Thoracic aorta (tissue), 2 donors: ENCODE measurements at regions not wholly inside any gene's neighbourhood (a gene's known extent, or its start where the extent isn't known, plus 50 kb on each side); places are given as distances from the start of the nearest gene placed in this dataset.

Experiments
- ATAC-seq: fragments of 150-250 bp; one replicate; pipeline ENCODE4 v1.8.0; 2017; ENCODE audit warnings: low read depth; ENCODE audit not compliant: insufficient number of reproducible peaks, low FRiP score
- DNase-seq: peaks from one replicate; pipeline ENCODE4 v3.0.0-alpha.2; 2020; ENCODE audit warnings: low spot score
- H3K27ac ChIP-seq, 2 donors: fragments of 200-600 bp; sonication (generic); 1 replicate in 1 of 2; 2 replicates in 1 of 2; pipeline ENCODE4 v1.5.1; 2016; ENCODE audit warnings: mild to moderate bottlenecking in 2 of 2, moderate library complexity in 2 of 2
- H3K27me3 ChIP-seq: fragments of 200-600 bp; sonication (generic); replicated peaks from 2 replicates; pipeline ENCODE4 v1.6.0; 2016; ENCODE audit warnings: mild to moderate bottlenecking; ENCODE audit not compliant: insufficient read depth
- H3K36me3 ChIP-seq: fragments of 200-600 bp; sonication (generic); one replicate; pipeline ENCODE4 v1.5.1; 2016
- H3K4me1 ChIP-seq, 2 donors: fragments of 200-600 bp; sonication (generic); 1 replicate in 1 of 2; 2 replicates in 1 of 2; pipeline versions ENCODE4 v1.5.1 to v1.6.0; 2016; ENCODE audit warnings: low read depth in 2 of 2, mild to moderate bottlenecking in 1 of 2; ENCODE audit not compliant: control insufficient read depth in 1 of 2
- H3K4me3 ChIP-seq: fragments of 200-600 bp; sonication (generic); 2 replicates; pipeline ENCODE4 v1.5.1; 2016; ENCODE audit warnings: mild to moderate bottlenecking
- H3K9me3 ChIP-seq: fragments of 200-600 bp; sonication (generic); 2 replicates; pipeline ENCODE4 v1.5.1; 2016
- CTCF ChIP-seq: fragments of 200-600 bp; sonication (generic); IDR thresholded peaks from one replicate; pipeline ENCODE4 v1.5.1; 2019; ENCODE audit warnings: antibody characterized with exemption

GRCh38 chr14:101399737-101400517 is 161.4 kb upstream of the DIO3 start:
- Histone ChIP-seq H3K36me3 (no peaks in the 10 kb centered on the region), H3K4me3 (no peak overlapping the region), H3K4me1 (no peaks in the 10 kb centered on the region), H3K27ac (no peak overlapping the region), H3K27me3 (no peaks in the 10 kb centered on the region), H3K9me3 (no peaks in the 10 kb centered on the region)
- DNase-seq (no peak), ATAC-seq (no peak)
- no peak for TF ChIP-seq CTCF

- Histone ChIP-seq H3K27me3 (no peaks in the 10 kb centered on the region), H3K9me3 (no peaks in the 10 kb centered on the region), H3K27ac (no peak overlapping the region), H3K36me3 (no peaks in the 10 kb centered on the region), H3K4me3 (no peak overlapping the region), H3K4me1 (no peaks in the 10 kb centered on the region)
- no peak for DNase-seq
- ATAC-seq = no peak
- no peak for TF ChIP-seq CTCF
Measured at GRCh38 chr14:101400830-101401229, 160.5 kb upstream of the DIO3 start.

DNA sequence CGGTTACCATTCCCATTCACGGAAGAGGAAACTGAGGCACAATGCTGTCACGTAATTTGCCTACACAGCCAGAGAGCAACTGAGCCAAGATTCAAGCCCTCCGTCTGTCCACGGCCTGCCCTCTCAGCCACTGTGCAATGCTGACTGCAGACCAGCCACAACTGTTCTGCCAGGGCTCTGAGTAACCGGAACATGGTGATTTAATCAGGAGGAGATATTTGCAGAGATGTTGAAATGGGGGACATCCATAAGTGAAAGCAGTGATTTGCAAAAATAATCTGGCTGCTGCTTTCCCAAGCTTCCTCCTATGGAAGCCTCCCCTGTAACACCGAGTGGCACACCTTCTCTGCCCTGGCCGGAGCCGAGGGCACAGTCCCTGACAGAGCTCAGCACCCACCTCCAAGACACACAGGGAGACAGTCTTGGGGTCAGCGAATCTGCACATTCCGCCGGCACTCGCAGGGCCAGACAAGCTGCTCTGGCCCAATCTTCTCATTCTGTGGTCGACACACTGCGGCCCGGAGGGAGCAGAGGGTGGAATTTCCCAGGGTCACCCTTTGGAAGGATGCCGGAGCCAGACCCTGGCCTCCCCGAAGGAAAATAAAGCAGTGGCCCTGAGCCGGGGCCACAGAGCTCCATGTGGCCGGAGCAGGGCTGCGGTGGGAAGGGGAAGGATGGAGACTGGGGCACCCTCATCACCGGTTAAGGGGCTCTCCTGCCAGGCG is 158.2 kb upstream of the DIO3 start:
- H3K27me3 ChIP-seq = no peaks in the 10 kb centered on the region
- no peak for ATAC-seq
- H3K9me3 ChIP-seq = no peaks in the 10 kb centered on the region
- no peaks in the 10 kb centered on the region for H3K36me3 ChIP-seq
- no peak for DNase-seq
- no peak overlapping the region for H3K4me3 ChIP-seq
- no peak overlapping the region for H3K27ac ChIP-seq
- peaks cover 0 to 11% of the 10 kb centered on the region in 2 donors for H3K4me1 ChIP-seq
- no peak for TF ChIP-seq CTCF

GRCh38 chr14:101404426-101405170 is 156.7 kb upstream of the DIO3 start:
- Histone ChIP-seq H3K36me3 (no peaks in the 10 kb centered on the region), H3K27ac (no peak overlapping the region), H3K27me3 (no peaks in the 10 kb centered on the region), H3K4me3 (no peak overlapping the region), H3K4me1 (peaks cover 0 to 19% of the 10 kb centered on the region in 2 donors), H3K9me3 (no peaks in the 10 kb centered on the region)
- no peak for DNase-seq
- no peak for TF ChIP-seq CTCF
- ATAC-seq = no peak
